GM19452 (cell line): ENCODE measurements at regions not wholly inside any gene's neighbourhood (a gene's known extent, or its start where the extent isn't known, plus 50 kb on each side); places are given as distances from the start of the nearest gene placed in this dataset.

ENCODE experiments used
- ATAC-seq: cut with Tn5 transposase; IDR thresholded peaks from one replicate; pipeline ENCODE4 v1.9.1; 2021; ENCODE audit not compliant: unreplicated experiment

DNA sequence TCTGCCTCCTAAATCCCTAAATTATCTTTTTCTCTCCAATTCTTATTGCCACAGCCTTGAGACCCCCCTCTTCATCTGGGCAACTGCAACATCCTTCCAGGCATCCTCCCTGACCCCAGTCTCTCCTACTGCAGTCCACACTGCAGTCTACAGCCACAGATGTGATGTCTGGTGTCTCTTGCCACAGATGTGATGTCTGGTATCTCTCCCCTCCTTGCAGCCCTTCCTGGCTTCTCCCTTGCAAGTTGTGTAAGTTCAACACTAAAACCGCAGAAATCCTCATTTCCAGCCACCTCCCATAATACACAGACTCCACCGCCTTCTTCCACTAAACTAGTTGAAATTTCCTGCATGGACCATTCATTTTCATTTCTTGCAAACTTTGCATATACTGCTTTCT lies 113.1 kb upstream of the DDX18 start:
- ATAC-seq, result no peak

GRCh38 chr2:117702098-117702497 lies 112.4 kb upstream of the DDX18 start:
- no peak for ATAC-seq

DNA sequence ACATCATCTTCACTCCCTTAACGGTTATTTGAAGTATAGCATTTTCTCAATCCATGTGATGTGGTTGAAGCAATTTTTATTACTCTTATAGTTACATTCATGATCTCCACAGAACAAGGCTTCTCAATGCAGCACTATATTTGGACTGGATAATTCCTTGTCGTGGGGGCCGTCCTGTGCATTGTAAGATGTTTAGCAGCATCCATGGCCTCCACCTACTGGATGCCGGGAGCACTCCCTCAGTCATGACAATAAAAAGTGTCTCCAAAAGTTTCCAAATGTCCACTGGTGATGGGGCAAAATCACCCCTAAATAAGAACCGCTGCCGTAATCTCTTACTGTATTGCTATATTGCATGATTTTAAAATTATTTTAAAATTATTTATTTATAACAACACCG lies 110.6 kb upstream of the DDX18 start:
- ATAC-seq, result no peak

GRCh38 chr2:117704818-117705217 lies 109.7 kb upstream of the DDX18 start:
- no peak for ATAC-seq

- no peak for ATAC-seq
Observed at GRCh38 chr2:117707874-117708273, 106.6 kb upstream of the DDX18 start.

GRCh38 chr2:117712684-117713083 lies 101.8 kb upstream of the DDX18 start:
- no peak for ATAC-seq

GRCh38 chr2:117714110-117714509 lies 100.4 kb upstream of the DDX18 start:
- no peak for ATAC-seq

DNA sequence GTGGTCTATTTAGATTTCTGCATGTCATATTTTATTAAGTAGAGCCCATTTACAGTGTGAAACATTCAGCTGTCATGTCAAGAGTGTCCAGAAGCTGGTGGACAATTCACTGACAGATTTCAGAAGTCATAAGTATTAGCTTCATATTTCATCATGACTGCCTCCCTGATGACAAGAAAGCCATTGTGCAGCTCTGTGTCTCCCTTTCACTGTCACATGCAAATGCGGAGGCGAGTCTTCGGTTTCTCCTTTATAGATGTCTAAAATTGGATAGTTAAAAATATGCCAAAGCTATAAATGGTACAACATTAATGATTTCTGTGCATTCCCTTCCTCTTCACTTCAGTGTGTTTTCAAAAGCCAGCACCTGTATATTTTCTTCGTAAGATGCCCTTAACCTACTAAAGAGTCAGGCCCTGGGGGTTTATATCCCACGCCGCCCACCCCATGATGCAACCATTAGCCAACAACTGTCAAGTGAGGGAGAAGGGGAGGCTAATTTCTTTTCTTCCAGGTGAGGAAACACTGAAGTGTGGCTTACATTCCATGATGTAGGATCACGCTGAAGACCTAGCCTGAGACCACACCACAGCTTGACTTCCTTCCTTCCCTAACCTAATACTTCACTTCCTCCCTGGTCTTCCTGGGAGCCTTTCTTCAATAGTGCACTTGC lies 99.6 kb upstream of the DDX18 start:
- ATAC-seq, result no peak

DNA sequence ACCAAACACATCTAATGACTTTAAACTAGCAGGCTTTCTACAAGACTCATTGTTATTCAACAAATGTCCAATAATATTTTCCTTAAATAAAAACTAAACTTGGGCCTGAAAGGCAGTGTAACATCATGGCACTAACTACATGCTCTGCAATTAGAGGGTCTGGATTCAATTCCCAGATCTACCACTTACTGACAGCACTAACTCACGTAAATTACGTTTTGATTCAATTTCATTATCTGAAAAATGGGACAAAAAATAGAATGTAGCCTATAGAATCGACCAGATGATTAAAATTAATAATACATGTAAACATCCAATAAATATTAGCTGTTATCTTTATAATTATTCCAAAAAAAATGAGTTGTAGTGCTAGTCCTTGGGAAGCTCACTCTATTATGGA lies 98.0 kb upstream of the DDX18 start:
- ATAC-seq, result no peak

DNA sequence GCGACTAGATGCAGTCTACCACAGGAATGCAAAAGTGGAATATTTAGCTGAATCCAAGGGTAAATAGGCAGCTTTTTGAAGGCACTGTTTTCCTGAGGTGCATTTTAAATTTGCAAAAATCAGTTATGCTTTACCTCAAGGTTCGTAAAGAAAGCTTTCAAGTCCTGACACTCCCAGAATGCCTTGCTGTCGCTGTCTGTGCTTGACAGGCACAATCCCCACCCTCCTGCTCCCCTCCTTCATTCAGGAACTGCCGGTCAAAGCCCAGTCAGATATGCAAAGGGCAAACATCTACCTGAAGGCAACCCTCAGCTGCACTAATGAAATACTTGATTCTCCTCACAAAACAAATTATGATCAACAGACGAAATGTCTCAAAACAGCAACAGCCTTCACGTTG lies 97.4 kb upstream of the DDX18 start:
- no peak for ATAC-seq

DNA sequence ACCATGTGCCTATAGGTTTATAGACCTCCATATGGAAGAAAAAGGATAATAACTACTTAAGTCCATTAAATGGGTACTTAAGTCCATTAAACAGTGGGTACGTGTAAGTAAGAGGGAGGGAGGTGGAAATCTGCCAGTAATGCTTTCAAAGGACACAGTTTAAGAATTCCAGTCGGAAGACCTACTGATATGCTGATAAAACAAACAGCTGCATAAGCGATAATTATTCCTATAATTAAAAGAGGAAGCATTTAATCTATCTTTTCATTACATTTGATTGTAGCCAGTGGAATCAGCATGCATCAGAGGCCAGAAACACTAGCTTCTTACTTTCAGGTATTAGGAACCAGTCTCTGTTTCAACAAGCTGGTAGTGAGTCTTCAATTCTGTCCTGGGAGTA lies 96.4 kb upstream of the DDX18 start:
- no peak for ATAC-seq

- ATAC-seq, result no peak
Observed at GRCh38 chr2:117720765-117721164, 93.7 kb upstream of the DDX18 start.

GRCh38 chr2:117723483-117723882 lies 91.0 kb upstream of the DDX18 start:
- no peak for ATAC-seq

DNA sequence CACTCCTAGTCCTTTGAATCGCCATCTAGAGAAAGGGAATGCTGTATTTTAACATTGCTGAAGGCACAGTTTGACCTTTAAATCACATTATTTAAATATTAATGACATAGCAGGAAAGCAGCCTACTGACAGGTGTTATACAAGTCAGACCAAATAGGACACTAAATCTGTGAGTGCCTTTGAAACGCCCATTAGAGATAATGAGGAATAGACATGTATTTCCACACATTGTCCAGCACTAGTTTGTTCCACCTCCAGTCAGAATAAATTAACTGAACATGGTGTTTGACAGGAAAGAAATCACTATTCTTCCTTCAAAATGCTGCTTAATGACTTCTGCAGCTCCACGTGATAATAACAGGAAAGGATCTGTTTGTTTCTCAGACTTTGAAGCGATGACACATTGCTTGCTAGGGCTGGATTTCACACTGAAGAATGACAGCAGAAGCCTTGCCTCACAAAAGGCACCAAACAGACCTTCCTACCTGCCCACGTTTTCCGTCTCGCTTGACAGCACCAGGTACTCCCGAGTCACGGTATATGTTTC lies 90.5 kb upstream of the DDX18 start:
- no peak for ATAC-seq

- no peak for ATAC-seq
Observed at GRCh38 chr2:117726747-117727146, 87.7 kb upstream of the DDX18 start.

GRCh38 chr2:117737846-117738245 lies 76.6 kb upstream of the DDX18 start:
- no peak for ATAC-seq

GRCh38 chr2:117738991-117739839 lies 75.3 kb upstream of the DDX18 start:
- ATAC-seq, result no peak

DNA sequence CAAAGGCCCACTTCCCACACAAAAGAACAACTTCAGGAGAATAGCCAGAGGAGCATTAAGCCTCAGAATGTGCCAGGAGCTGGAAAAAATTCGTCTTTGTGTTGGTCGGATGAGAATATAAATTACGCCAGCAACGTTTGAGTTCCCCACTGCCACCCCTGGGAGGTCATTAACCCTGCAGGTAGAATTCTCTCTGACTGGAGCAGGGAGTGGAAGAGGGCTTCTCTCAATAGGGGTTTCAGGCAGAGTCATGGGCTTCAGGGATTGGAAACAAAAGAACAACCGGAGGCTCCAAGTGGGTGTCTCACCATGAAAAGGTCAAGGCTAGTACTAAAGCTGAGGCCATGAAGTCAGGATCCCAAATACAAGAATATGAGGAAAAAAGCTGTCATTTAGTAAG lies 69.0 kb upstream of the DDX18 start:
- no peak for ATAC-seq

GRCh38 chr2:117755768-117756167 lies 58.7 kb upstream of the DDX18 start:
- no peak for ATAC-seq

- ATAC-seq, result no peak
Observed at GRCh38 chr2:117760916-117761315, 53.6 kb upstream of the DDX18 start.

- ATAC-seq, result no peak
Observed at GRCh38 chr2:117762454-117762853, 52.0 kb upstream of the DDX18 start.

DNA sequence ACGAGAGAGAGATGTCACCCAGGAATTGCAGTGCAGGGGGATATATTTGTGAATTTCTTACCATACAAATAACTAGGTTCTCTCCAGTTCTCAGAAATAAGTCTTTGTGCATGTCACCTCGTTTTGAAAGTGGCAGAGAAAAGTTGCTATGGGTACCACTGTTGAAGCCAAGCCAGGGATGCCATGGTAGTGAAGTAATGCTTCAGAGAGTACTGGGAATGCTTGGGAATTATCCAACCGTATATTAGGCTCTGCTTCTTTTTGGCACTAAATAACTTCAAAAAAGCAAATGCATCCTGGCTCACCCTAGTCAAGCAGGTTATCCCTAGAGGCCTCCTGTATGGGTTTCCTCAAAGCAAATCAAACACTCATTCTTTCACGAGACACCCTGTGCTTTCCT lies 50.7 kb upstream of the DDX18 start:
- no peak for ATAC-seq
